C4-2B (cell line): ENCODE measurements at regions not wholly inside any gene's neighbourhood (a gene's known extent, or its start where the extent isn't known, plus 50 kb on each side); places are given as distances from the start of the nearest gene placed in this dataset.

ENCODE experiments used
- ZFX ChIP-seq: fragments of 450-650 bp; IDR thresholded peaks from 2 replicates; pipeline ENCODE4 v1.6.1; 2017
- TF ChIP-seq, protein P1 (sequence below): fragments of 450-650 bp; conservative IDR thresholded peaks from 2 replicates; pipeline ENCODE4 v1.5.1; 2017; ENCODE audit warnings: mild to moderate bottlenecking

- TF ChIP-seq, protein P1, sequence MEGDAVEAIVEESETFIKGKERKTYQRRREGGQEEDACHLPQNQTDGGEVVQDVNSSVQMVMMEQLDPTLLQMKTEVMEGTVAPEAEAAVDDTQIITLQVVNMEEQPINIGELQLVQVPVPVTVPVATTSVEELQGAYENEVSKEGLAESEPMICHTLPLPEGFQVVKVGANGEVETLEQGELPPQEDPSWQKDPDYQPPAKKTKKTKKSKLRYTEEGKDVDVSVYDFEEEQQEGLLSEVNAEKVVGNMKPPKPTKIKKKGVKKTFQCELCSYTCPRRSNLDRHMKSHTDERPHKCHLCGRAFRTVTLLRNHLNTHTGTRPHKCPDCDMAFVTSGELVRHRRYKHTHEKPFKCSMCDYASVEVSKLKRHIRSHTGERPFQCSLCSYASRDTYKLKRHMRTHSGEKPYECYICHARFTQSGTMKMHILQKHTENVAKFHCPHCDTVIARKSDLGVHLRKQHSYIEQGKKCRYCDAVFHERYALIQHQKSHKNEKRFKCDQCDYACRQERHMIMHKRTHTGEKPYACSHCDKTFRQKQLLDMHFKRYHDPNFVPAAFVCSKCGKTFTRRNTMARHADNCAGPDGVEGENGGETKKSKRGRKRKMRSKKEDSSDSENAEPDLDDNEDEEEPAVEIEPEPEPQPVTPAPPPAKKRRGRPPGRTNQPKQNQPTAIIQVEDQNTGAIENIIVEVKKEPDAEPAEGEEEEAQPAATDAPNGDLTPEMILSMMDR = no peak
- no peak for TF ChIP-seq ZFX
These were observed 190.0 kb upstream of the BTBD3 start for GRCh38 chr20:11727708-11728107.
